Stimulated activated naive CD8-positive, alpha-beta T cell treated with anti-CD3 and anti-CD28 coated beads, Interleukin-15, amount 100 ng/mL, for 72 hours (primary cell): ENCODE measurements at regions not wholly inside any gene's neighbourhood (a gene's known extent, or its start where the extent isn't known, plus 50 kb on each side); places are given as distances from the start of the nearest gene placed in this dataset.

ENCODE experiments used
- ATAC-seq: fragments of 150-1000 bp; cut with Tn5 transposase; 2 replicates; pipeline ENCODE4 v1.10.0; 2021; ENCODE audit warnings: mild to moderate bottlenecking, moderate library complexity
- DNase-seq, 2 donors: peaks; one replicate each; pipeline ENCODE4 v3.0.0; 2021 to 2022
- H3K27ac Mint-ChIP-seq, 2 donors: one replicate each; pipeline ENCODE4 v1.8.0; 2022; ENCODE audit warnings: mild to moderate bottlenecking in 2 of 2, mixed read lengths in 2 of 2, moderate library complexity in 2 of 2
- H3K27me3 Mint-ChIP-seq: one replicate; pipeline ENCODE4 v1.8.0; 2022; ENCODE audit warnings: mixed read lengths
- H3K4me1 Mint-ChIP-seq: one replicate; pipeline ENCODE4 v1.8.0; 2022; ENCODE audit warnings: mild to moderate bottlenecking, mixed read lengths
- H3K4me3 Mint-ChIP-seq, 2 donors: one replicate each; pipeline ENCODE4 v1.8.0; 2022; ENCODE audit warnings: mild to moderate bottlenecking in 2 of 2, mixed read lengths in 2 of 2, moderate library complexity in 1 of 2
- H3K9me3 Mint-ChIP-seq, 2 donors: one replicate each; pipeline ENCODE4 v1.8.0; 2022; ENCODE audit warnings: mixed read lengths in 2 of 2

GRCh38 chr2:60047347-60047746 lies 506.1 kb downstream of the BCL11A start:
- DNase-seq: no peak
- Mint-ChIP-seq H3K27me3 (no peaks in the 10 kb centered on the region), H3K4me3 (no peak overlapping the region), H3K9me3 (peaks cover 0 to 6% of the 10 kb centered on the region in 2 donors), H3K27ac (no peak overlapping the region), H3K4me1 (no peaks in the 10 kb centered on the region)
- ATAC-seq: no peak

GRCh38 chr2:60046529-60046928 lies 506.9 kb downstream of the BCL11A start:
- no peaks in the 10 kb centered on the region for H3K4me1 Mint-ChIP-seq
- no peak for DNase-seq
- peak overlapping the region in 1 of 2 donors; percentile 63 for H3K27ac Mint-ChIP-seq
- H3K4me3 Mint-ChIP-seq: no peak overlapping the region
- peaks cover 0 to 6% of the 10 kb centered on the region in 2 donors for H3K9me3 Mint-ChIP-seq
- no peaks in the 10 kb centered on the region for H3K27me3 Mint-ChIP-seq
- no peak for ATAC-seq

GRCh38 chr2:60045456-60045855 lies 508.0 kb downstream of the BCL11A start:
- Mint-ChIP-seq H3K9me3 (peaks cover 0 to 6% of the 10 kb centered on the region in 2 donors), H3K4me3 (no peak overlapping the region)
- no peak for ATAC-seq

GRCh38 chr2:60044484-60044883 lies 509.0 kb downstream of the BCL11A start:
- Mint-ChIP-seq H3K4me1 (no peaks in the 10 kb centered on the region), H3K9me3 (peaks cover 0 to 6% of the 10 kb centered on the region in 2 donors), H3K4me3 (no peak overlapping the region), H3K27me3 (no peaks in the 10 kb centered on the region), H3K27ac (no peak overlapping the region)
- DNase-seq (no peak), ATAC-seq (no peak)

More at GRCh38 chr2:60045456-60045855, 508.0 kb downstream of the BCL11A start:
- Mint-ChIP-seq H3K27ac (no peak overlapping the region), H3K27me3 (no peaks in the 10 kb centered on the region), H3K4me1 (no peaks in the 10 kb centered on the region)
- DNase-seq: no peak

GRCh38 chr2:60042023-60042422 lies 511.4 kb downstream of the BCL11A start:
- DNase-seq: no peak
- ATAC-seq: no peak

GRCh38 chr2:60033325-60033724 lies 520.1 kb downstream of the BCL11A start:
- DNase-seq (no peak), ATAC-seq (no peak)
- no peak overlapping the region for H3K4me3 Mint-ChIP-seq
- no peak overlapping the region for H3K27ac Mint-ChIP-seq
- H3K27me3 Mint-ChIP-seq: no peaks in the 10 kb centered on the region
- H3K9me3 Mint-ChIP-seq: peaks cover 6 to 32% of the 10 kb centered on the region in 2 donors
- peaks cover 6% of the 10 kb centered on the region for H3K4me1 Mint-ChIP-seq

More at GRCh38 chr2:60042023-60042422, 511.4 kb downstream of the BCL11A start:
- no peaks in the 10 kb centered on the region for H3K4me1 Mint-ChIP-seq
- H3K27ac Mint-ChIP-seq: no peak overlapping the region
- peaks cover 6 to 8% of the 10 kb centered on the region in 2 donors for H3K9me3 Mint-ChIP-seq
- no peak overlapping the region for H3K4me3 Mint-ChIP-seq
- H3K27me3 Mint-ChIP-seq: no peaks in the 10 kb centered on the region

- Mint-ChIP-seq H3K9me3 (peaks cover 0 to 24% of the 10 kb centered on the region in 2 donors), H3K27ac (no peak overlapping the region), H3K27me3 (no peaks in the 10 kb centered on the region), H3K4me1 (peaks cover 7% of the 10 kb centered on the region), H3K4me3 (no peak overlapping the region)
- ATAC-seq (no peak), DNase-seq (no peak)
Measured at GRCh38 chr2:60029566-60029883, 523.9 kb downstream of the BCL11A start.

GRCh38 chr2:60028849-60029565 lies 524.4 kb downstream of the BCL11A start:
- no peak overlapping the region for H3K4me3 Mint-ChIP-seq
- DNase-seq (no peak), ATAC-seq (no peak)
- H3K27ac Mint-ChIP-seq: peak overlapping the region; percentile 1 to 92
- H3K27me3 Mint-ChIP-seq: no peaks in the 10 kb centered on the region
- peaks cover 0 to 24% of the 10 kb centered on the region in 2 donors for H3K9me3 Mint-ChIP-seq
- H3K4me1 Mint-ChIP-seq: peaks cover 12% of the 10 kb centered on the region

- Mint-ChIP-seq H3K4me3 (no peak overlapping the region), H3K27me3 (peaks cover 5% of the 10 kb centered on the region), H3K9me3 (peaks cover 1 to 8% of the 10 kb centered on the region in 2 donors), H3K27ac (no peak overlapping the region), H3K4me1 (peaks cover 18% of the 10 kb centered on the region)
- no peak for ATAC-seq
- no peak for DNase-seq
Measured at GRCh38 chr2:60025496-60025895, 528.0 kb downstream of the BCL11A start.

GRCh38 chr2:60023256-60023985 lies 530.0 kb downstream of the BCL11A start:
- ATAC-seq (peak; percentile 28), DNase-seq (no peak)

GRCh38 chr2:60007671-60008070 lies 545.8 kb downstream of the BCL11A start:
- peak overlapping the region in 1 of 2 donors; percentile 28 for H3K27ac Mint-ChIP-seq
- H3K9me3 Mint-ChIP-seq: no peaks in the 10 kb centered on the region
- H3K27me3 Mint-ChIP-seq: peaks cover 8% of the 10 kb centered on the region
- H3K4me1 Mint-ChIP-seq: no peaks in the 10 kb centered on the region
- H3K4me3 Mint-ChIP-seq: no peak overlapping the region
- DNase-seq (no peak), ATAC-seq (no peak)

More at GRCh38 chr2:60023256-60023985, 530.0 kb downstream of the BCL11A start:
- Mint-ChIP-seq H3K9me3 (peaks cover 5 to 9% of the 10 kb centered on the region in 2 donors), H3K27ac (no peak overlapping the region), H3K4me1 (peaks cover 12% of the 10 kb centered on the region), H3K4me3 (no peak overlapping the region), H3K27me3 (peaks cover 12% of the 10 kb centered on the region)

- Mint-ChIP-seq H3K27ac (no peak overlapping the region), H3K9me3 (no peaks in the 10 kb centered on the region), H3K27me3 (peaks cover 8% of the 10 kb centered on the region), H3K4me1 (no peaks in the 10 kb centered on the region), H3K4me3 (no peak overlapping the region)
- ATAC-seq: no peak
- DNase-seq: no peak
Measured at GRCh38 chr2:60003076-60003475, 550.4 kb downstream of the BCL11A start.

- H3K4me1 Mint-ChIP-seq: no peaks in the 10 kb centered on the region
- no peak for ATAC-seq
- no peak overlapping the region for H3K4me3 Mint-ChIP-seq
Measured at GRCh38 chr2:60002183-60002867, 551.1 kb downstream of the BCL11A start.

GRCh38 chr2:60000686-60001085 lies 552.8 kb downstream of the BCL11A start:
- DNase-seq: no peak
- no peak overlapping the region for H3K4me3 Mint-ChIP-seq
- H3K27me3 Mint-ChIP-seq: no peaks in the 10 kb centered on the region
- no peaks in the 10 kb centered on the region for H3K4me1 Mint-ChIP-seq
- H3K9me3 Mint-ChIP-seq: no peaks in the 10 kb centered on the region
- ATAC-seq: no peak
- H3K27ac Mint-ChIP-seq: no peak overlapping the region

More at GRCh38 chr2:60002183-60002867, 551.1 kb downstream of the BCL11A start:
- H3K27ac Mint-ChIP-seq: peak overlapping the region in 1 of 2 donors; percentile 16
- peaks cover 6% of the 10 kb centered on the region for H3K27me3 Mint-ChIP-seq
- H3K9me3 Mint-ChIP-seq: no peaks in the 10 kb centered on the region
- DNase-seq: no peak

GRCh38 chr2:59998324-59998723 lies 555.1 kb downstream of the BCL11A start:
- DNase-seq (no peak), ATAC-seq (no peak)
- Mint-ChIP-seq H3K27me3 (no peaks in the 10 kb centered on the region), H3K4me1 (no peaks in the 10 kb centered on the region), H3K27ac (no peak overlapping the region), H3K9me3 (no peaks in the 10 kb centered on the region), H3K4me3 (no peak overlapping the region)

- Mint-ChIP-seq H3K4me3 (no peak overlapping the region), H3K27me3 (no peaks in the 10 kb centered on the region), H3K9me3 (no peaks in the 10 kb centered on the region), H3K4me1 (no peaks in the 10 kb centered on the region), H3K27ac (no peak overlapping the region)
- ATAC-seq (no peak), DNase-seq (no peak)
Measured at GRCh38 chr2:59997371-59997770, 556.1 kb downstream of the BCL11A start.
